Esophagus muscularis mucosa (tissue), 4 donors: ENCODE measurements at regions not wholly inside any gene's neighbourhood (a gene's known extent, or its start where the extent isn't known, plus 50 kb on each side); places are given as distances from the start of the nearest gene placed in this dataset.

Experiments used
- EP300 ChIP-seq: sonication (generic); formaldehyde crosslinking; IDR thresholded peaks from one replicate; pipeline ENCODE4 v1.6.1; 2017; ENCODE audit warnings: antibody characterized with exemption
- POLR2A ChIP-seq: fragments of 450-650 bp; IDR thresholded peaks from one replicate; pipeline ENCODE4 v1.6.1; 2017; ENCODE audit warnings: antibody characterized with exemption, moderate library complexity, mild to moderate bottlenecking, low read depth
- TF ChIP-seq, protein P1 (sequence below), 3 experiments: fragments of 200-600 bp in 2 of 3; fragments of 450-650 bp in 1 of 3; sonication (generic) in 2 of 3; IDR thresholded peaks; one replicate each; pipeline ENCODE4 v1.5.1; 2017 to 2019; ENCODE audit warnings: antibody characterized with exemption in 3 of 3, mild to moderate bottlenecking in 2 of 3, moderate library complexity in 1 of 3

DNA sequence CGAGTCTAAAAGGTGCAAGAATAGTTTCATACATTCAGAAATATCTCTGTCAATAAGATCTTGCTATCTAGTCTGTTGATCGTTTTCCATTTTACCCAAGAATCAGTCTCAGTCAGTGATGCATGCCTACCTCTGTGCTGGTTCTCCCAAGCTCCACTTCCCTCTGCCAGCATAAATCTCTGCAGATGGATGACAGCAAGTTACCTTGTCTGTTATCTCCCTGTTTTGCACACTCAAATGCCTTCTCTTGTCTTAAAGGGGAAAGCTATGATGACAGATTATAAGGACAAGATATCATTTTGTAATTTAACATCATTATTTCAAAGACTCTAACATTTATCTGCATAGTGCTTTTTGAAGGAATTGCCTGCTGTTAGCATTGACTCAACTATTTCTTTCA lies 802.1 kb upstream of the SEMA6A start:
- TF ChIP-seq, protein P1, sequence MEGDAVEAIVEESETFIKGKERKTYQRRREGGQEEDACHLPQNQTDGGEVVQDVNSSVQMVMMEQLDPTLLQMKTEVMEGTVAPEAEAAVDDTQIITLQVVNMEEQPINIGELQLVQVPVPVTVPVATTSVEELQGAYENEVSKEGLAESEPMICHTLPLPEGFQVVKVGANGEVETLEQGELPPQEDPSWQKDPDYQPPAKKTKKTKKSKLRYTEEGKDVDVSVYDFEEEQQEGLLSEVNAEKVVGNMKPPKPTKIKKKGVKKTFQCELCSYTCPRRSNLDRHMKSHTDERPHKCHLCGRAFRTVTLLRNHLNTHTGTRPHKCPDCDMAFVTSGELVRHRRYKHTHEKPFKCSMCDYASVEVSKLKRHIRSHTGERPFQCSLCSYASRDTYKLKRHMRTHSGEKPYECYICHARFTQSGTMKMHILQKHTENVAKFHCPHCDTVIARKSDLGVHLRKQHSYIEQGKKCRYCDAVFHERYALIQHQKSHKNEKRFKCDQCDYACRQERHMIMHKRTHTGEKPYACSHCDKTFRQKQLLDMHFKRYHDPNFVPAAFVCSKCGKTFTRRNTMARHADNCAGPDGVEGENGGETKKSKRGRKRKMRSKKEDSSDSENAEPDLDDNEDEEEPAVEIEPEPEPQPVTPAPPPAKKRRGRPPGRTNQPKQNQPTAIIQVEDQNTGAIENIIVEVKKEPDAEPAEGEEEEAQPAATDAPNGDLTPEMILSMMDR (IDR thresholded peaks at IDR 0.05): no peak
- TF ChIP-seq POLR2A (no peak), EP300 (no peak)
